ENCODE measurements at regions not wholly inside any gene's neighbourhood (a gene's known extent, or its start where the extent isn't known, plus 50 kb on each side); places are given as distances from the start of the nearest gene placed in this dataset.

DNA sequence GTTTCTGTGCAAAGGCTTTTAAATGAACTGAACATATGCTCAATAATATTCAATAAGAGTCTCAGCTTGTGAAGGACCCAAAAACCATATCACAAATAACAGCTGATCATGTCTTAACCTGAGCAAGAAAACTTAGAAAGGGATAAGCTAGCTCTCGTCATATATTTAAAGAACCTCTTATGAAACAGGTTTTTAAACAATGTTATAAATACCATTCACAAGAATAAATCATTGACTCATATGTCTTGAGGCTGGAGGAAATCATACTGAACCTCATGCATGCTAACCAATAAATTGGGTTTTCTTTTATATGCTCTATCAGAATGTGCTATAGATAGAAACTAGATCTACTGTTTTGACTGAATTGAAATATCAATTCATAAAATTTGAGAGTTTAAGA is 426.9 kb downstream of the NOVA1 start:
- TF ChIP-seq SP1 (IDR thresholded peaks at IDR 0.05) (no peak), HDGF (IDR thresholded peaks at IDR 0.05; ENCODE audit: borderline replicate concordance) (no peak), ELF4 (IDR thresholded peaks at IDR 0.05) (no peak), FOXA1 (IDR thresholded peaks at IDR 0.05) (no peak), L3MBTL2 (conservative IDR thresholded peaks at IDR 0.05) (no peak), CTBP1 (IDR thresholded peaks at IDR 0.05; ENCODE audit: borderline replicate concordance) (no peak), BHLHE40 (IDR thresholded peaks at IDR 0.05; ENCODE audit: borderline replicate concordance) (no peak)

Data from HEK293T (cell line).